CD8-positive, alpha-beta memory T cell (primary cell): ENCODE measurements at regions not wholly inside any gene's neighbourhood (a gene's known extent, or its start where the extent isn't known, plus 50 kb on each side); places are given as distances from the start of the nearest gene placed in this dataset.
A peak's percentile ranks its signal among the peaks of the same experiment; 100 is the strongest.

ENCODE experiments used
- CTCF ChIA-PET: fragments of 350-600 bp; sonication (Branson Sonifier 250); formaldehyde crosslinking; loops from one replicate; lab custom pipeline; 2021; ENCODE audit warnings: antibody characterized with exemption; lab: Charles Lee
- POLR2A ChIA-PET: fragments of 350-600 bp; sonication (Branson Sonifier 250); formaldehyde crosslinking; loops from one replicate; lab custom pipeline; 2021; ENCODE audit warnings: antibody characterized with exemption; lab: Charles Lee
- DNase-seq, 5 donors: peaks; one replicate each; pipeline versions ENCODE4 v3.0.0 to v3.0.0-alpha.2; 2020 to 2022; ENCODE audit warnings: mixed read lengths in 1 of 5
- H3K27ac ChIP-seq: one replicate; pipeline ENCODE4 v1.7.0; 2013; ENCODE audit warnings: low read depth, mild to moderate bottlenecking, low read length, moderate library complexity
- H3K27me3 ChIP-seq: 2 replicates; pipeline ENCODE4 v1.7.0; 2013; ENCODE audit warnings: low read length, mild to moderate bottlenecking; ENCODE audit not compliant: insufficient read depth, poor library complexity, severe bottlenecking
- H3K36me3 ChIP-seq: 2 replicates; pipeline ENCODE4 v1.7.0; 2013; ENCODE audit warnings: mild to moderate bottlenecking, low read length, moderate library complexity; ENCODE audit not compliant: insufficient read depth
- H3K4me1 ChIP-seq: 2 replicates; pipeline ENCODE4 v1.7.0; 2013; ENCODE audit warnings: mild to moderate bottlenecking, low read length, moderate library complexity; ENCODE audit not compliant: insufficient read depth
- H3K4me3 ChIP-seq: 2 replicates; pipeline ENCODE4 v1.7.0; 2013; ENCODE audit warnings: mild to moderate bottlenecking, low read length
- H3K9me3 ChIP-seq: 2 replicates; pipeline ENCODE4 v1.7.0; 2013; ENCODE audit warnings: mild to moderate bottlenecking, low read length
- H3K27ac Mint-ChIP-seq, 8 donors: one replicate each; pipeline ENCODE4 v1.8.0; 2020 to 2021; ENCODE audit warnings: mixed read lengths in 8 of 8, mild to moderate bottlenecking in 6 of 8, inconsistent platforms in 3 of 8, moderate library complexity in 3 of 8
- H3K27me3 Mint-ChIP-seq, 2 donors: one replicate each; pipeline ENCODE4 v1.8.0; 2020 to 2021; ENCODE audit warnings: mixed read lengths in 2 of 2, mild to moderate bottlenecking in 1 of 2, moderate library complexity in 1 of 2
- H3K36me3 Mint-ChIP-seq, 3 donors: one replicate each; pipeline ENCODE4 v1.8.0; 2020 to 2021; ENCODE audit warnings: mixed read lengths in 3 of 3, inconsistent platforms in 1 of 3, mild to moderate bottlenecking in 1 of 3
- H3K4me1 Mint-ChIP-seq, 3 donors: one replicate each; pipeline ENCODE4 v1.8.0; 2020 to 2021; ENCODE audit warnings: mixed read lengths in 3 of 3, inconsistent platforms in 1 of 3, mild to moderate bottlenecking in 1 of 3
- H3K4me3 Mint-ChIP-seq, 7 donors: one replicate each; pipeline ENCODE4 v1.8.0; 2020 to 2021; ENCODE audit warnings: mixed read lengths in 7 of 7, mild to moderate bottlenecking in 6 of 7, moderate library complexity in 4 of 7, inconsistent platforms in 2 of 7
- H3K9me3 Mint-ChIP-seq, 5 donors: one replicate each; pipeline ENCODE4 v1.8.0; 2020 to 2022; ENCODE audit warnings: mixed read lengths in 5 of 5, mild to moderate bottlenecking in 3 of 5, moderate library complexity in 2 of 5, inconsistent platforms in 1 of 5

DNA sequence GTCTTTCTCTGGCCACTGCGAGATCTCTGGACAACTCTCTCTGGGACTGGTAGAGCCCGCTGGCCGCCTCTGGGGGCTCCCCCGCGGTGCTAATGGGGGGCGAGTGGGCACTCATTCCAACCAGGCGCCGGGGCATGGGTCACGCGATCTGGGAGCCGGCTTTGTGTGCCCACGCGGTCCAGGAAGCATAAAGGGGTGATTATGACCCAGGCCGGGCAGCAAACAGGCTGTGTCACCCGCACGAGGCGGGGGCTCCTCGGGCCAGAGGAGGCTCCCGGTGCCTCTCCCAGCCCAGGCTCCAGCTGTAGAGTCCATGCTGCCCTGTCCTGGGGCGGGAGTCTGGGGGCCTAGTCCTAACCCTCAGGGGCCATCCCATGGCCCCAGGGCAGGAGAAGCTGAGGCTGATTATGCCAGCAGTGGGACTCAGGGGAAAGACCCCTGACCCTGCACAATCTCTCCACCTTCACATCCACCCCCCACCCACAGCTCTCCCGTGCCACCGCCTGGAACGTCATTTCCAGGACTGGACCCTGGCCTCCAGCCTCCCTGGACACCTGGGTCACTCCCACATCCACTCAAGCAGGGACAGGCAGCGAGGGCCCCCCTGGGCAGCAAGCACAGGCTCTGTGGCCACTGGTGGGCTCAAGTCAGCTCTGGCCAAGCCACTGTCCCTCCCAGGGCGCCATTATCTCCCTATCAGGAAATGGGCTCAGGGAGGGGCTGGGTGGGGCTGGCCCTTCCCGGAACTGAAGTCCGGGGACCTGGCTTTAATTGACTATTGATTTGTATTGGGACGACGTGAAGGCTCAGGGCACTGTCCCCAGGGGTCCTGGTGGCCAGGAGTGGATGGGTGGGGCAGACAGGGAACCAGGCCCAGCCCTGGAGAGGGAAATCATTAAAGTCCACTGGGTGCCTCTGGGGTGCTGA is 50.0 kb downstream of the PTPRS start:
- Mint-ChIP-seq H3K4me3 (no peak overlapping the region), H3K36me3 (no peaks in the 10 kb centered on the region), H3K27ac (no peak overlapping the region), H3K27me3 (peaks cover 26 to 49% of the 10 kb centered on the region in 2 donors), H3K9me3 (peaks cover 0 to 7% (median 0%) of the 10 kb centered on the region in 5 donors), H3K4me1 (peaks cover 9 to 13% (median 13%) of the 10 kb centered on the region in 3 donors)
- CTCF ChIA-PET, result no interaction called here
- no peak overlapping the region for H3K27ac ChIP-seq
- H3K4me3 ChIP-seq, result no peak overlapping the region
- H3K36me3 ChIP-seq, result no peaks in the 10 kb centered on the region
- H3K4me1 ChIP-seq, result peaks cover 12% of the 10 kb centered on the region
- no peak for DNase-seq
- POLR2A ChIA-PET, result no interaction called here
- peaks cover 7% of the 10 kb centered on the region for H3K27me3 ChIP-seq
- no peaks in the 10 kb centered on the region for H3K9me3 ChIP-seq

DNA sequence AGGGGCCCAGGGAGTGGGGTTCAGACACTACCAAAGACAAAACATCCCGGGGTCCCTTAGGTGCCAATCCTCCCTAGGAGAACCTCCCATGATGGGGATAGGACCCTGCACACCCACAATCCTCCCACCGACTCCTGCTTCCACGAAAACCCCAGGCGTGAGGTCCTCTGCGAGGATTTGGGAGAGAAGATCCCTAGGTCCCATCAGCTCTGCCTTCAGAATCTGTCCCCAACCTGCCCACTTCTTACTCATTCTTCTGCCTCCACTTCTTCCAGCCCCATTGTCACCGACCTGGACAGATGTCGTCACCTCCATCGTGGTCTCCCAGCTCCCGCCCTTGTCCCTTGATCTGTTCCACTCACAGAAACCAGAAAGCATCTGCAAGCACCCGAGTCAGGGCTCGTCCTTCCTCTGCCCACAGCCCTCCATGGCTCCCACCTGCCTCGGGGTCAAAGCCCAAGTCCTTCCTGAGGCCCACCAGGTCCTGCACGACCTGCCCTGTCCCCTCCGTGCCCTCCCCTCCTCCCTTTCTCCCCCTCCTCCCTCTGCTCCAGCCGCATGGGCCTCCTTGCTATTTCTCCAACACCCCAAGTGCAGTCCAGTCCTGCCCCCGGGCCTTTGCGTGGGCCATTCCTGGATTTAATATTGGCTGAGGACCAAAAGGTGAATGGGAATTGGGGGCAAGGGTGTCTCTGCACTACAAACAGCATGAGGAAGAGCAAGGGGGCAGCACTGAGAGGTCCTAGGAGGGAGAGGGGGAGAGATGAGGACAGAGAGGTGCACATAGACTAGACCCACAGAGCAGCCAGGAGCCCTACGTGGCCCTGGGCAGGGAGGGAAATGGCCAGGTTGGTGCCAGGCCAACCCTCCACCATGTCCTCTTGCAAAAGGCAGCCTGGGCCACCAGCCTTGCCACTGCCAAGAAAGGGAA is 51.3 kb downstream of the PTPRS start:
- no peaks in the 10 kb centered on the region for H3K36me3 Mint-ChIP-seq
- Histone ChIP-seq H3K36me3 (no peaks in the 10 kb centered on the region), H3K4me1 (peaks cover 12% of the 10 kb centered on the region), H3K27me3 (peaks cover 7% of the 10 kb centered on the region), H3K4me3 (no peak overlapping the region), H3K9me3 (no peaks in the 10 kb centered on the region), H3K27ac (no peak overlapping the region)
- H3K9me3 Mint-ChIP-seq, result peaks cover 0 to 8% (median 0%) of the 10 kb centered on the region in 5 donors
- H3K4me1 Mint-ChIP-seq, result peaks cover 9 to 13% (median 9%) of the 10 kb centered on the region in 3 donors
- H3K4me3 Mint-ChIP-seq, result no peak overlapping the region
- no peak overlapping the region for H3K27ac Mint-ChIP-seq
- peaks cover 24 to 51% of the 10 kb centered on the region in 2 donors for H3K27me3 Mint-ChIP-seq
- DNase-seq, result no peak
- CTCF ChIA-PET, result no interaction called here
- POLR2A ChIA-PET, result no interaction called here

DNA sequence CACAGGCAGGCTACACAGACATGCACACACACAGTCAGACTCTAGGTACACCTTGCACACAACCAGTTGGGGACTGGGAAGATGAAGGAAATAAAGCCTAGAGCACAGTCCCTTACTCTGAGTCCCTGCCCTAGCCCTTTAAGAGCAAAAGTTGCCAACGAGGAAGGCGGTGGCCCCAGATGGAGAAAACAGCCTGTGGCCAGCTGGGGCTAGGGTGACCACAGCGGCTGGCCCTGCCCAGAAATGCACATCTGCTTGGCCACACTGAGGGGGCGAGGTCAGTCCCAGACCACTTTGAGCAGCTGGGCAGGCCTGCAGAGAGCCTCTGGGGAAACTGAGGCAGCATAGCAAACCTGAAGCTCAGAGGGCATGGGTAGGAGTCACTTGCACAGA is 52.3 kb downstream of the PTPRS start:
- H3K4me3 ChIP-seq, result no peak overlapping the region
- ChIA-PET CTCF (no interaction called here), POLR2A (no interaction called here)
- H3K4me1 ChIP-seq, result peaks cover 12% of the 10 kb centered on the region
- no peaks in the 10 kb centered on the region for H3K9me3 ChIP-seq
- H3K36me3 Mint-ChIP-seq, result no peaks in the 10 kb centered on the region
- no peaks in the 10 kb centered on the region for H3K36me3 ChIP-seq
- H3K27ac ChIP-seq, result no peak overlapping the region
- DNase-seq, result no peak
- peaks cover 0 to 8% (median 0%) of the 10 kb centered on the region in 5 donors for H3K9me3 Mint-ChIP-seq
- H3K27me3 Mint-ChIP-seq, result peaks cover 28 to 48% of the 10 kb centered on the region in 2 donors
- peaks cover 9 to 13% (median 9%) of the 10 kb centered on the region in 3 donors for H3K4me1 Mint-ChIP-seq
- no peak overlapping the region for H3K27ac Mint-ChIP-seq
- peaks cover 7% of the 10 kb centered on the region for H3K27me3 ChIP-seq
- H3K4me3 Mint-ChIP-seq, result no peak overlapping the region

DNA sequence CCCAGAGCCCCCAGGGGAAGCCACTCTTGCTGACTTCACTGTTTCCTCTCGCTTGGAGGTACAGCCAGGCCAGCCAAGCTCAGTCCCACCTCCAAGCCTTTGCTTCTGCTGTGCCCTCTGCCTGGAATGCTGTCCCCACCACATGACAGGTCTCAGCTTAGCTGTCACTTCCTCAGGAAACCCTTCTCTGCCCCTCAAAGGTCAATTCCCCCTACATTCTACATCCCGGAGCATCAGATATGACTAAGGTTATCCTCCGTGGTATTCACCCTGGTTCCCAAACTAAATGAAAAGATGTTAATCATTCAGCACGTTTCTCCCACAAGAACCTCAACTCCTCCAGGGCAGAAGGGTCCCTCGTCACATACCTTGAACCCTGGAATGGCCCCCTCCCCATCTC is 53.5 kb downstream of the PTPRS start:
- H3K27ac Mint-ChIP-seq, result no peak overlapping the region
- H3K4me1 ChIP-seq, result peaks cover 7% of the 10 kb centered on the region
- peaks cover 0 to 8% (median 0%) of the 10 kb centered on the region in 5 donors for H3K9me3 Mint-ChIP-seq
- no peak overlapping the region for H3K27ac ChIP-seq
- H3K36me3 Mint-ChIP-seq, result no peaks in the 10 kb centered on the region
- H3K4me3 ChIP-seq, result no peak overlapping the region
- H3K36me3 ChIP-seq, result no peaks in the 10 kb centered on the region
- H3K27me3 ChIP-seq, result peaks cover 3% of the 10 kb centered on the region
- no peaks in the 10 kb centered on the region for H3K9me3 ChIP-seq
- H3K27me3 Mint-ChIP-seq, result peaks cover 27 to 43% of the 10 kb centered on the region in 2 donors
- ChIA-PET CTCF (no interaction called here), POLR2A (no interaction called here)
- H3K4me1 Mint-ChIP-seq, result peaks cover 5 to 8% (median 5%) of the 10 kb centered on the region in 3 donors
- H3K4me3 Mint-ChIP-seq, result no peak overlapping the region
- DNase-seq, result no peak

DNA sequence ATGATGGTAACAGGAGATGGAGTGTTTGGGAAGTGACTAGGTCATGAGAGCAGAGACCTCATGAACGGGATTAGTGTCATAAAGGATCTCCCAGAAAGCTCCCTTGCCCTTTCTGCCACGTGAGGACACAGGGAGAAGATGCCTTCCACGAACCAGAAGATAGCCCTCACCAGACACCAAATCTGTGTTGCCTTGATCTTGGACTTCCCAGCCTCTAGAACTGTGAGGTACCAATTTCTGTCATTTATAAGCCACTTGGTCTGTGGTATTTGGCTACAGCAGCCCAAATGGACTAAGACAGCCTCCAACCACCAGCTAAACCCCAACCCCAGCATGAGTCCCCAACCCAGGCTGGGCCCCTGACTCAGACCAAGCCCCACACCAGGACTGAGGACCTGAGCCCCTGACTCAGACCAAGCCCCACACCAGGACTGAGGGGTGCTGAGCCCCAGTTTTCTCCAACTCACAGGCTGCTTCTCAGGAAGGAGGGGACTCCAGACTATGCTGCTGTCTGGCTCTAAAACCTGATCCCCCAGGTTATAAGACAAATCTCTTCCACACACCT is 54.1 kb downstream of the PTPRS start:
- Mint-ChIP-seq H3K9me3 (peaks cover 0 to 8% (median 0%) of the 10 kb centered on the region in 5 donors), H3K4me1 (peaks cover 0 to 3% (median under 1%) of the 10 kb centered on the region in 3 donors), H3K27ac (peak overlapping the region in 1 of 8 donors; percentile 51), H3K4me3 (no peak overlapping the region), H3K36me3 (no peaks in the 10 kb centered on the region), H3K27me3 (peaks cover 22 to 38% of the 10 kb centered on the region in 2 donors)
- Histone ChIP-seq H3K4me3 (no peak overlapping the region), H3K27ac (no peak overlapping the region), H3K36me3 (no peaks in the 10 kb centered on the region), H3K4me1 (peaks cover 2% of the 10 kb centered on the region), H3K9me3 (no peaks in the 10 kb centered on the region), H3K27me3 (no peaks in the 10 kb centered on the region)
- DNase-seq, result no peak
- CTCF ChIA-PET, result no interaction called here
- POLR2A ChIA-PET, result no interaction called here

DNA sequence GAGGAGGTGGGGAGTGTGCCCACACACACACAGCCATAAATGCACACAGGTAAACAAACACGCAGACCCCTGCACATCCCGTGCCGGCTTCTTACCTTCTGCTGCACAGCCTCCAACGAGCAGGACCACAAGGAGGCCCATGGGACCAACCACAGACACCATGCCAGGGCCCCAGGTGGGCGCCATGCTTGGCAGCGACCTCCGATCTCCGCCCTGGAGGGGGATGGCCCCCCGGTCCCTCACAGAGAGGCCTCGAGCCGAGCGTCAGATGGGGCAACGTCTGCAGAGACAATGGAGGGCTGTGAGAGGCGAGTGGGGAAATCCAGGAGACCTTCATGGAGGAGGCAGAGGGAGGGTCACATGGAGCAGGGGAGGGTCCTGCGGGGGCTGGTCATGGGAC is 54.7 kb downstream of the PTPRS start:
- H3K4me1 Mint-ChIP-seq, result no peaks in the 10 kb centered on the region
- peaks cover 0 to 8% (median 0%) of the 10 kb centered on the region in 5 donors for H3K9me3 Mint-ChIP-seq
- Histone ChIP-seq H3K36me3 (no peaks in the 10 kb centered on the region), H3K27ac (no peak overlapping the region), H3K4me1 (no peaks in the 10 kb centered on the region), H3K9me3 (no peaks in the 10 kb centered on the region), H3K4me3 (no peak overlapping the region), H3K27me3 (no peaks in the 10 kb centered on the region)
- no peak overlapping the region for H3K4me3 Mint-ChIP-seq
- H3K27me3 Mint-ChIP-seq, result peaks cover 22 to 36% of the 10 kb centered on the region in 2 donors
- no peak for DNase-seq
- ChIA-PET CTCF (no interaction called here), POLR2A (no interaction called here)
- peak overlapping the region in 1 of 8 donors; percentile 51 for H3K27ac Mint-ChIP-seq
- no peaks in the 10 kb centered on the region for H3K36me3 Mint-ChIP-seq

DNA sequence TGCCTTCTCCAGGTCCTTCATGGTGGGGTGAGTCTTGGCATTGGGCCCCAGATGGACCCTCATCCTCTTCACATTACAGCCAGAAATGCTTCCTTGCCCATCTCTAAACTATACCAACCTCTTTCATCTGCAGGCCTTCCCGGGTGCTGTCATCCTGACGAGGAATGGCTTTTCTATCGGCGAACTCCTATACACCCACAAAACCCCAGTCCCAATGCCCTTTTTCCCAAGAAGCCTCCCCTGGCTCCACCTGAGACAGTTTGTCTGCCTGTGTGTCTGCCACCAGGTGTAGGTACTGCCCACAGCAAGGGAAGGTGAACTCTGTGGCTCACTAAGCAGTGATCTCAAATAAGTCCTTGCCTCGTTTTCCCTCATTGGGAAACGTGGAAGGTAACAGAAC is 55.3 kb downstream of the PTPRS start:
- DNase-seq, result no peak
- Histone ChIP-seq H3K36me3 (no peaks in the 10 kb centered on the region), H3K27me3 (no peaks in the 10 kb centered on the region), H3K9me3 (no peaks in the 10 kb centered on the region), H3K27ac (no peak overlapping the region), H3K4me1 (no peaks in the 10 kb centered on the region), H3K4me3 (no peak overlapping the region)
- Mint-ChIP-seq H3K4me1 (no peaks in the 10 kb centered on the region), H3K36me3 (no peaks in the 10 kb centered on the region), H3K27me3 (peaks cover 18 to 36% of the 10 kb centered on the region in 2 donors), H3K27ac (no peak overlapping the region), H3K9me3 (peaks cover 0 to 8% (median 0%) of the 10 kb centered on the region in 5 donors), H3K4me3 (no peak overlapping the region)
- POLR2A ChIA-PET, result no interaction called here
- CTCF ChIA-PET, result no interaction called here
